ENCODE measurements at regions not wholly inside any gene's neighbourhood (a gene's known extent, or its start where the extent isn't known, plus 50 kb on each side); places are given as distances from the start of the nearest gene placed in this dataset.

DNA sequence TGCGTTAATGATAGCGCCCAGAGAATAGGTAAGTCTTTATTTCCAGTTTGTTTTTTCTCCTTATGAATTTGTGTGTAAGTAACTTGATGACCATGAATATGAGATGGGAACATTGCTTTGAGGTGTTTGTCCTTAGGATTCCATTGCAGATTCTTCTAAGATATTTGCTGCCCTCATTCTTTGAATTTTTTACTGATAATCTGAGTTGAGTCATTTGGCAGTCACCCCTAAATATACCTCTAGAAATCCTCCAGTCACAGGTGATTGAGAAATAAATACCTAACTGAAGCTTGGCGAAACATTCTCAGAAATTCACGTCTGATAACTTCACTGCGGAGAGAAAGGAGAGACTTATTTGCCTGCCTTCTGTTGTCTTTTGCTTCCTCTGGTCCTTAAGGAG lies 345.5 kb downstream of the SQOR start:
- H3K27ac Mint-ChIP-seq, result no peak overlapping the region

DNA sequence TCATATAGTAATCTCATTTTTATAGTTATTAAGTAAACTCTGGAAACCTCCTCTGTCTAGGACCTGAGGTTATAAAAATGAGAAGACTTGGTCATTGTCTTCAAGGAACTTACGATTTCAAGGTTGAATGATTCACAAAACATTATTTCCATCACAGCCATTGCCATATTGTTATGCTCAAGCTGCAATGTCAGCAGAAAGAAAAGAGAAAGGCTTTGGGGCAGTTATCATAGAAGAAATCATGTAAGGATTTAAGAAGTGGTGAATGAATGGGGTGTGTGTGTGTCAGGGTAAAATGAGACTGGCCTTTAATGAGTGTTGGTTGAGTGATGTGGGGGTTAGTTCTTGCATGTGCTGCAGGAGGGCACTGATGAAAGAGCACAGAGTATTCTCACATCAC lies 346.8 kb downstream of the SQOR start:
- intact Hi-C loops (cut with micrococcal nuclease), result no loop called here
- CTCF ChIA-PET, result no interaction called here
- POLR2A ChIA-PET, result no interaction called here

More for the DNA sequence above, 345.5 kb downstream of the SQOR start:
- Histone ChIP-seq H3K79me2 (ENCODE audit: control insufficient read depth, insufficient read depth, low read length) (no peaks in the 10 kb centered on the region), H3K27ac (ENCODE audit: low read length in 2 of 2) (no peak overlapping the region), H3K4me3 (ENCODE audit: control extremely low read depth in 1 of 5, extremely low read depth in 1 of 5, insufficient read depth in 1 of 5, low read depth in 2 of 5, low read length in 4 of 5) (no peak overlapping the region), H3K36me3 (replicated peaks in 1 of 2; ENCODE audit: control extremely low read depth in 1 of 2, control insufficient read depth in 1 of 2, extremely low read depth in 1 of 2, insufficient read depth in 2 of 2, low read length in 1 of 2) (no peaks in the 10 kb centered on the region), H3K4me1 (ENCODE audit: control insufficient read depth in 2 of 2, insufficient read depth in 2 of 2, low read length in 2 of 2) (no peaks in the 10 kb centered on the region), H3K9ac (ENCODE audit: low read length) (no peak overlapping the region), H3K4me2 (replicated peaks; ENCODE audit: low read depth, low read length, poor library complexity, severe bottlenecking) (no peak overlapping the region), H3K9me3 (ENCODE audit: control extremely low read depth in 1 of 3, control insufficient read depth in 2 of 3, insufficient read depth in 1 of 3, low read length in 2 of 3) (no peaks in the 10 kb centered on the region), H2AFZ (ENCODE audit: insufficient read depth, low read depth, low read length, poor library complexity, severe bottlenecking) (no peak overlapping the region), H3K27me3 (replicated peaks in 1 of 4; ENCODE audit: control extremely low read depth in 1 of 4, control insufficient read depth in 3 of 4, insufficient read depth in 4 of 4, low read length in 3 of 4) (no peaks in the 10 kb centered on the region), H4K20me1 (ENCODE audit: control insufficient read depth, insufficient read depth, low read length, poor library complexity, severe bottlenecking) (no peaks in the 10 kb centered on the region)
- ATAC-seq (ENCODE audit: low read depth) (no peak), DNase-seq (no peak)
- H3K9me3 Mint-ChIP-seq (ENCODE audit: insufficient read depth), result peaks cover 5% of the 10 kb centered on the region
- no peak for TF ChIP-seq EZH2 (IDR thresholded peaks at IDR 0.05; ENCODE audit: borderline replicate concordance, insufficient read depth, low read depth, low read length, poor library complexity, severe bottlenecking)
- TF ChIP-seq, protein P1, sequence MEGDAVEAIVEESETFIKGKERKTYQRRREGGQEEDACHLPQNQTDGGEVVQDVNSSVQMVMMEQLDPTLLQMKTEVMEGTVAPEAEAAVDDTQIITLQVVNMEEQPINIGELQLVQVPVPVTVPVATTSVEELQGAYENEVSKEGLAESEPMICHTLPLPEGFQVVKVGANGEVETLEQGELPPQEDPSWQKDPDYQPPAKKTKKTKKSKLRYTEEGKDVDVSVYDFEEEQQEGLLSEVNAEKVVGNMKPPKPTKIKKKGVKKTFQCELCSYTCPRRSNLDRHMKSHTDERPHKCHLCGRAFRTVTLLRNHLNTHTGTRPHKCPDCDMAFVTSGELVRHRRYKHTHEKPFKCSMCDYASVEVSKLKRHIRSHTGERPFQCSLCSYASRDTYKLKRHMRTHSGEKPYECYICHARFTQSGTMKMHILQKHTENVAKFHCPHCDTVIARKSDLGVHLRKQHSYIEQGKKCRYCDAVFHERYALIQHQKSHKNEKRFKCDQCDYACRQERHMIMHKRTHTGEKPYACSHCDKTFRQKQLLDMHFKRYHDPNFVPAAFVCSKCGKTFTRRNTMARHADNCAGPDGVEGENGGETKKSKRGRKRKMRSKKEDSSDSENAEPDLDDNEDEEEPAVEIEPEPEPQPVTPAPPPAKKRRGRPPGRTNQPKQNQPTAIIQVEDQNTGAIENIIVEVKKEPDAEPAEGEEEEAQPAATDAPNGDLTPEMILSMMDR (IDR thresholded peaks at IDR 0.05), result no peak
- no peak overlapping the region for H3K4me3 Mint-ChIP-seq
- CTCF ChIA-PET, result no interaction called here
- POLR2A ChIA-PET, result no interaction called here
- intact Hi-C loops (cut with micrococcal nuclease), result no loop called here
- no peaks in the 10 kb centered on the region for H3K27me3 Mint-ChIP-seq
- 85% methylated on average over 5 of the region's 5 CpGs for WGBS (ENCODE audit: insufficient coverage)
- H3K4me1 Mint-ChIP-seq, result no peaks in the 10 kb centered on the region

More for the DNA sequence above, 346.8 kb downstream of the SQOR start:
- Mint-ChIP-seq H3K9me3 (ENCODE audit: insufficient read depth) (peaks cover 5% of the 10 kb centered on the region), H3K27ac (no peak overlapping the region), H3K27me3 (no peaks in the 10 kb centered on the region), H3K4me1 (no peaks in the 10 kb centered on the region), H3K4me3 (no peak overlapping the region)
- Histone ChIP-seq H2AFZ (ENCODE audit: insufficient read depth, low read depth, low read length, poor library complexity, severe bottlenecking) (no peak overlapping the region), H3K79me2 (ENCODE audit: control insufficient read depth, insufficient read depth, low read length) (no peaks in the 10 kb centered on the region), H4K20me1 (ENCODE audit: control insufficient read depth, insufficient read depth, low read length, poor library complexity, severe bottlenecking) (no peaks in the 10 kb centered on the region), H3K36me3 (replicated peaks in 1 of 2; ENCODE audit: control extremely low read depth in 1 of 2, control insufficient read depth in 1 of 2, extremely low read depth in 1 of 2, insufficient read depth in 2 of 2, low read length in 1 of 2) (no peaks in the 10 kb centered on the region), H3K9ac (ENCODE audit: low read length) (no peak overlapping the region), H3K27me3 (replicated peaks in 1 of 4; ENCODE audit: control extremely low read depth in 1 of 4, control insufficient read depth in 3 of 4, insufficient read depth in 4 of 4, low read length in 3 of 4) (no peaks in the 10 kb centered on the region), H3K9me3 (ENCODE audit: control extremely low read depth in 1 of 3, control insufficient read depth in 2 of 3, insufficient read depth in 1 of 3, low read length in 2 of 3) (no peaks in the 10 kb centered on the region), H3K27ac (ENCODE audit: low read length in 2 of 2) (no peak overlapping the region), H3K4me1 (ENCODE audit: control insufficient read depth in 2 of 2, insufficient read depth in 2 of 2, low read length in 2 of 2) (no peaks in the 10 kb centered on the region), H3K4me2 (replicated peaks; ENCODE audit: low read depth, low read length, poor library complexity, severe bottlenecking) (no peak overlapping the region), H3K4me3 (ENCODE audit: control extremely low read depth in 1 of 5, extremely low read depth in 1 of 5, insufficient read depth in 1 of 5, low read depth in 2 of 5, low read length in 4 of 5) (no peak overlapping the region)
- ATAC-seq (ENCODE audit: low read depth) (no peak), DNase-seq (no peak)
- WGBS (ENCODE audit: insufficient coverage), result no CpG with 5 or more reads among the region's 1 CpG
- no peak for TF ChIP-seq EZH2 (IDR thresholded peaks at IDR 0.05; ENCODE audit: borderline replicate concordance, insufficient read depth, low read depth, low read length, poor library complexity, severe bottlenecking)
- TF ChIP-seq, protein P1 (IDR thresholded peaks at IDR 0.05), result no peak

Data from B cell (primary cell).